ENCODE measurements at regions not wholly inside any gene's neighbourhood (a gene's known extent, or its start where the extent isn't known, plus 50 kb on each side); places are given as distances from the start of the nearest gene placed in this dataset.

GRCh38 chr1:39107341-39108290 is 81.5 kb downstream of the NDUFS5 start:
- DNase-seq = no peak

GRCh38 chr1:39109644-39110043 is 83.5 kb downstream of the NDUFS5 start:
- DNase-seq = no peak

DNA sequence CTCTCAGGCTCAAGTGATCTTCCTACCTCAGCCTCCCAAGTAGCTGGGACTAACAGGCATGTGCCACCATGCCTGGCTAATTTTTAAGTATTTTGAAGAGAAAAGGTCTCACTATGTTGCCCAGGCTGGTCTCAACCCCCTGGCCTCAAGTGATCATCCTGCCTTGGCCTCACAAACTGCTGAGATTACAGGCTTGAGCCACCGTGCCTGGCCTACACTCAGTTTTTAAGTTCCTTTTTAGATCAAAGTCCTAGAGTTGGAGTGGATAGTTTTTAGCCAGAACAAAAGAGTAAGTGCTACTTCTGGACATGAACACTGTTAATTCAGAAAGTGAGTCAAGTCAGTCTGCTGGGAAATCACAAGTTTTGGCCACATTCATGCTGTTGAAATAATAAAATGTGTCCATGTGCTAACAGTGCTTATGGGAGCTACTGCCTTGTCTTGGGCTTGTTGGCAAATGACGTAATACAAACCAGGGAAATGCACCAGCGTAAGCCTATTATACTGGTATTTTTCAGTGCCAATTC is 84.2 kb downstream of the NDUFS5 start:
- DNase-seq = no peak

GRCh38 chr1:39110882-39111281 is 84.7 kb downstream of the NDUFS5 start:
- DNase-seq = no peak

DNA sequence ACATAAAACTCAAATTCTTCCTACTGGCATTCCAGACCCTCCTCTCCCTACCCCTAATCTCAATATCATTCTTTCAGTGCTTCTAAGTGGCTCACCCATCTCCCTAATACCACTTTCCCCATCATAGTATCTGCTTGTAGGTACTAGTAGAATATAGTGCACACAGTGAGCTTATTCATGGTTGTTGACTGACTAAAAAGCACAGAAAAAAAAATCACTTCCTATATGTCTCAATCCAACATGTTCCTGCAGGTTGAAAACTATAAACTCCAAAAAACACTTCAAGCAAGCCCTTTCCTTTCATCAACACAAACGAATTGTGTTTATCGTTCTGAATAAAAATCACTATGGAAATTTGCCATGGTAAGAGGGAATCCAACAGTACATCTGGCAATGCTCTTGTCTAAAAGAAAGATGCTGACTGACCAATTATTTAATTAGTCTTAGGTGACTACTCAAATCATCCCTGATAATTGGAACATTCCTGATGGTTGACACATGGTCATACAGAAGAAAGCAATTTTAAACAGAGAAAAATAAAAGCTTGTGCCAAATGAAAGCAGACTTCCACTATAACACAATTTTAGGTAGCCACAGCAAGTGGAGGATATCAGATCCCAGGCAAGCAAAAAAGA is 87.1 kb downstream of the NDUFS5 start:
- no peak for DNase-seq

DNA sequence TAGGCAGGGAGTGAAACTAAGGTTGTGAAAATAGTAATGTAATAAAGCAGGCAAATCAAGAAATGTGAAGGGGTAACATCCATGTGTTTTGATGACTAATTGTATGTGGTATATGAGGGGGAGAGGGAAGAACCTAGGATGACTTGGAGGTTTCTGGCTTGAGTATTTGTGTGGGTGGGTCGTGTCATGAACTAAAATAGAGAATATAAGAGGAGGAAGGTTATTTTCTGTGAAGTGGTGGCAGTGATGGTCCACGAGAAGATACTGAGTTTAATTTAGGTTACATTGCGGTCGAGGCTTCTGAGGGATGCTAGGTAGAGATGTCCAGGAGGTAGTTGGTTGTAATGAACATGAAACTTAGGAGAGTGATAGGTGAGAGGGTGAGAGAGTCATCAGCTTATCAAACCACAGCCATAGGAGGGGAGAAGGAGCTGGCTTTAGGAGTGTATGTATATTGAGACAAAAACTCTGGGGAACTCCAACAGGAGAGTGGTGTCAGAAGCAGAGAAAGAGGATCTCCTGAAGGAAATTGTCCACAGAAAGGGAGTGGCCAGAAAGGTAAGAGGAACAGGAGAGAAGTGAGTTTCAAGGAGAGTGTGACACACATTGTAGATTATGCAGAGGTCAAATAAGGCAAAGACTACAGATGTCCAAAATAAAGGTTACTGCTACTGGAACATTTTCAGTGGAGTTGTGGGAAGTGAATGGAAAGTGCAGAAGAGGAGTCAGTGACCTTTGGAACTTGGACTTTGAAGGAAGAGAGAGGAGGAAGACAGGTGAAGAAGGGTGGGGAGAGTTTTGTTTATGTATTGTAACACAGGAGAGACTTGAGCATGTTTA is 89.0 kb upstream of the MACF1 start:
- no peak for DNase-seq

- DNase-seq = no peak
Measured at GRCh38 chr1:39116116-39116607, 88.3 kb upstream of the MACF1 start.

DNA sequence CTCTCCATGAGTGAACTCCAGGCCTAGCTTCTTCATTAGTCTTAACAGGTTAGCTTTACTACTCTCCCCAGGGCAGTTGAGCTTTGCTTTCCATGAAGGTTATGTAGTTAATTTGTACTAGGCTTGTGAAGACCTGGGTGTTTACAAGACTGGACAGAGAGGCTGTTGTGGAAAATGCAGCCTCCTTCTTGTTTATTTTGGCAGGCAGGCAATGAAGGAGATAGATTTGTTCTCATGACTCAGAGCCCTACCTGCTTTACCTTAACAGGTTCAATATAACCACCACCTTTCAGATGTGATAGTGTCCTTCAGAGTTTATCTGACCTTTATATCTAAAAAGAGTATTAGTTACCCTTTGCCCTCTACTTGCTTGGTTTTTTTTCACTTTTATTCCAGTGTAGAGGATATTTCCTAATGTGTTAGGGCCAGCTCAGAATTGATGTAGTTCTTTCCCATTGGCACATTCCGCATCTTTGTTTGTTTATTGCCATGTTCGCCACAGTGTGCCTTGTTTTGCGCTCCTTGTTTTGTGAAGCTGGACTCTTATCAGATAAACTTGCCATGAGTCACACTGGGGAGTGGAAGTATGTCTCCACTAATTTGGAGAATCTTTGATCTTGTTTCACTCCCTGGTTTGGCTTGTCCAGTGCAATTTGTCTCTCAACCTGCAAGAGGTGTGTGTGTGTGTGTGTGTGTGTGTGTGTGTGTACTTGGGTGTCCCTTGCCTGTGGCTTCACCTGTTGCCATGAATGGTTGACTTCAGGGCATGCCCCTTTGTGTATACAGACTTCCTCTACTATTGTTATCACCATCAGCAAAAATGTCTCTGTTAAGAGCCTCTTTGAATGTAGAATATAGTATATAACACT is 87.4 kb upstream of the MACF1 start:
- DNase-seq = no peak

- DNase-seq = no peak
Measured at GRCh38 chr1:39117899-39118450, 86.5 kb upstream of the MACF1 start.

DNA sequence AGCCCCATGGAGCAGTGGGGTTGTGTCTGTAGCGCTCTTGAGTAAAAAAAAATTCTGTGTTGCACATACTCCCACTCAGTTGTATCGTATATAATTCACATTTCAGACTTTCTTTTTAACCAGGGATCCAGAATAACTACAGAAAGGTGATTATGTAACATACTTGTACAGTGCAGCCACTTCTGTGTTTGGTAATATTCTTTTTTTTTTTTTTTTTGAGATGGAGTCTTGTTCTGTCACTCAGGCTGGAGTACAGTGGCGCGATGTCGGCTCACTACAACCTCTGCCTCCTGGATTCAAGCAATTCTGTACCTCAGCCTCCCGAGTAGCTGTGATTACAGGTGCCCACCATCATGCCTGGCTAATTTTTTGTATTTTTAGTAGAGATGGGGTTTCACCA is 82.4 kb upstream of the MACF1 start:
- no peak for DNase-seq

GRCh38 chr1:39124282-39124681 is 80.2 kb upstream of the MACF1 start:
- no peak for DNase-seq

DNA sequence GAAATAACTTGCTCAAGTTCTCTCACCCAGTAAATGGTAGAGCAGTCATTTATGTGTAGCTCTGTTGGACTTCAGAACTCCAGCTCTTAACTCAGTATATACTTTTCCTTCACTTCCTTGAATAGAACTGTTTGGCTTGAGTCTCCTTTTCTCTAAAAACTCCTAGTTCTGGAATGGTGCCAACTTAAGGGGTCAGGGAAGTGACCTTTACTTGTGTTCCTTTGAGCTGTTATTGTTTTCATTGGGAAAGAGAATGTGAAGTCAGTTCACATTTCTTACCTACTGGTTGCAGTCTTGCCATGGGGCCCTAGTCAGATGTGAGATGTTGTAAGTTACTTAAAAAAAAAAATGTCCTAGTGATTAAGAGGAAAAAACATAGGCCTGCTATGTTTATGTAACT is 77.0 kb upstream of the MACF1 start:
- DNase-seq = no peak

GRCh38 chr1:39128126-39128525 is 76.4 kb upstream of the MACF1 start:
- no peak for DNase-seq

DNA sequence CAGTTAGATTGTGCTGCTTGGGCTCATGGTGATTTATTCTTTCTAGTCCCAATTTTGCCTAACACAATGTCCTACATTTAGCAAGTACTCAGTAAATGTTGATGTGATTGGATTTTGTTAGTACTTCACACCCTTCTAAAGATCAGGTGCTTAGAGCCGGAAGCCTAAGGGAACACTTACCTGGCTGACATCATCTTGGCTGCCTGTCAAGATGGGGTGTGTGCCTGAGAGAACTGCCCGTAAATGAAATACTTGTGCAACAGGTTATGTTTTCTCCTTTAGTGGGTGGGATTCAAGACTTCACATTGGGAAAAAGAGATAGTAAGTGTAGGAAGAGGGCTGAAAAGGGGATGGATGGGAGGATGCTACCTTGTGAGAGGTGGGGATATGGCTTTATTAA is 75.5 kb upstream of the MACF1 start:
- no peak for DNase-seq

- no peak for DNase-seq
Measured at GRCh38 chr1:39129514-39129913, 75.0 kb upstream of the MACF1 start.

GRCh38 chr1:39130325-39130724 is 74.2 kb upstream of the MACF1 start:
- DNase-seq = no peak

- no peak for DNase-seq
Measured at GRCh38 chr1:39131940-39132339, 72.6 kb upstream of the MACF1 start.

DNA sequence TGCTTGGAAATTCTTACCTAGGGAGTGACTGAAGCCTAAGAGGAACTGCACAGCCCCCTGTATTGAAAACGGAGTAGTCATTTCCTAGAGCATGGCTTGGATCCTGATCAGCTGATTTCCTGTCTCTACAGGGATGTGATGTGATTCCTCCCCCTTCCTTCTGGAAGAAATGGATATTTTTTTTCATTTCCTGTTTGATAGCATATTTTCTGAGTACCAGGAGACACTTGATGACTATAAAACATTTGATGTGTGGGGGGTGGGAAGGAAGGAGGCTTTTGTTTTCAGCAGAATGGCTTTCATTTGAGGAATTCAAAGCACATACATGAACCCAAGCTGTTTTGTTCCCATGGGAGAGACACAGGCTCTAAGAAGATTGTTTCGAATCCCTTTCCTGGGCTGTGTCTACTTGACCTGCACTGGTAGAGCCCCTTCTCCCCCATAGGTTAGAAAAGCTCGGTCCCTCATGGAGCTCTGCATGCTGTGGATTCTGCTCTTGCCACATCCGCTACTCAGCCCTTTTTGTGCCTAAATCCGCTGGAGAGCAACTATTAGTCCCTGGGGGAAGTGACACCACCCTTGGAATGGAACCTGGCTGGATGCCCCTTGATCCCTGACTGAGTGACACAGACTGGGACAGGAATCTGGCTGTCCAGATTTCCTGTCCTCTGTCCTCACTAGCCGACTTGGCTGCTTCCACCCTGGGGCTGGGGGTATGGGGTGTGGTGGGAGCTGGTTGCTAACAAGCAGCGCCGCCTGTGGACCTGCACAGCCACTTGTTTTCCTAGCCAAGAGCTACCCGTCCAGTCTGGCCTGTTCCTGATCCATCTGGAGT is 71.8 kb upstream of the MACF1 start:
- no peak for DNase-seq

GRCh38 chr1:39133340-39133684 is 71.2 kb upstream of the MACF1 start:
- no peak for DNase-seq
